CD4-positive, alpha-beta T cell (primary cell): ENCODE measurements at regions not wholly inside any gene's neighbourhood (a gene's known extent, or its start where the extent isn't known, plus 50 kb on each side); places are given as distances from the start of the nearest gene placed in this dataset.

Experiments
- ATAC-seq: fragments of 200-7000 bp; cut with Tn5 transposase; one replicate; pipeline ENCODE4 v1.10.0; 2022; ENCODE audit warnings: mild to moderate bottlenecking; ENCODE audit not compliant: poor library complexity
- CTCF ChIA-PET: fragments of 350-600 bp; sonication (Branson Sonifier 250); formaldehyde crosslinking; loops from one replicate; lab custom pipeline; 2021; ENCODE audit warnings: antibody characterized with exemption, inconsistent platforms; lab: Charles Lee
- POLR2A ChIA-PET: fragments of 350-600 bp; sonication (Branson Sonifier 250); formaldehyde crosslinking; loops from one replicate; lab custom pipeline; 2021; ENCODE audit warnings: antibody characterized with exemption, inconsistent platforms; lab: Charles Lee
- DNase-seq, 14 experiments: peaks; one replicate each; pipeline ENCODE4 v3.0.0-alpha.2; 2013 to 2020; ENCODE audit warnings: mixed read lengths in 2 of 14
- H3K27ac ChIP-seq, 2 donors: one replicate each; pipeline versions ENCODE4 v1.5.1 to v1.7.0; 2013; ENCODE audit warnings: low read length in 2 of 2, low read depth in 1 of 2, mild to moderate bottlenecking in 1 of 2
- H3K27me3 ChIP-seq, 2 experiments: 1 replicate in 1 of 2; 2 replicates in 1 of 2; pipeline versions ENCODE4 v1.6.1 to v1.7.0; 2013; ENCODE audit warnings: low read length in 2 of 2, control low read depth in 1 of 2, mild to moderate bottlenecking in 1 of 2, moderate library complexity in 1 of 2; ENCODE audit not compliant: insufficient read depth in 2 of 2, control insufficient read depth in 1 of 2
- H3K36me3 ChIP-seq: one replicate; pipeline ENCODE4 v1.6.1; 2013; ENCODE audit warnings: low read length, control low read depth; ENCODE audit not compliant: insufficient read depth
- H3K4me1 ChIP-seq: one replicate; pipeline ENCODE4 v1.6.1; 2013; ENCODE audit warnings: low read length, control low read depth; ENCODE audit not compliant: insufficient read depth
- H3K4me3 ChIP-seq: one replicate; pipeline ENCODE4 v1.5.1; 2013; ENCODE audit warnings: mild to moderate bottlenecking, low read length, moderate library complexity
- H3K9me3 ChIP-seq, 2 experiments: 1 replicate in 1 of 2; 2 replicates in 1 of 2; pipeline versions ENCODE4 v1.6.1 to v1.7.0; 2013; ENCODE audit warnings: low read length in 2 of 2, mild to moderate bottlenecking in 2 of 2, control low read depth in 1 of 2, moderate library complexity in 1 of 2; ENCODE audit not compliant: control insufficient read depth in 1 of 2, insufficient read depth in 1 of 2
- H3K27ac Mint-ChIP-seq: one replicate; pipeline ENCODE4 v1.8.0; 2020; ENCODE audit warnings: mixed read lengths
- H3K27me3 Mint-ChIP-seq: one replicate; pipeline ENCODE4 v1.8.0; 2021; ENCODE audit warnings: mixed read lengths
- H3K36me3 Mint-ChIP-seq: one replicate; pipeline ENCODE4 v1.8.0; 2021; ENCODE audit warnings: low read depth, mixed read lengths
- H3K4me1 Mint-ChIP-seq: one replicate; pipeline ENCODE4 v1.8.0; 2021; ENCODE audit warnings: low read depth, mixed read lengths
- H3K4me3 Mint-ChIP-seq: one replicate; pipeline ENCODE4 v1.8.0; 2020; ENCODE audit warnings: mild to moderate bottlenecking, mixed read lengths
- H3K9me3 Mint-ChIP-seq: one replicate; pipeline ENCODE4 v1.8.0; 2020; ENCODE audit warnings: mixed read lengths
- CTCF ChIP-seq: fragments of 200-600 bp; IDR thresholded peaks from one replicate; pipeline ENCODE4 v1.8.0; 2022; ENCODE audit warnings: antibody characterized with exemption, mild to moderate bottlenecking
- intact Hi-C, 2 experiments: fragments of 100-400 bp; cut with DNase I in 1 of 2; cut with micrococcal nuclease in 1 of 2; formaldehyde crosslinking; loops; one replicate each; pipeline versions ENCODE4 v1.15.1 to v1.9.0; 2023 to 2025; cut with DNase I, micrococcal nuclease

DNA sequence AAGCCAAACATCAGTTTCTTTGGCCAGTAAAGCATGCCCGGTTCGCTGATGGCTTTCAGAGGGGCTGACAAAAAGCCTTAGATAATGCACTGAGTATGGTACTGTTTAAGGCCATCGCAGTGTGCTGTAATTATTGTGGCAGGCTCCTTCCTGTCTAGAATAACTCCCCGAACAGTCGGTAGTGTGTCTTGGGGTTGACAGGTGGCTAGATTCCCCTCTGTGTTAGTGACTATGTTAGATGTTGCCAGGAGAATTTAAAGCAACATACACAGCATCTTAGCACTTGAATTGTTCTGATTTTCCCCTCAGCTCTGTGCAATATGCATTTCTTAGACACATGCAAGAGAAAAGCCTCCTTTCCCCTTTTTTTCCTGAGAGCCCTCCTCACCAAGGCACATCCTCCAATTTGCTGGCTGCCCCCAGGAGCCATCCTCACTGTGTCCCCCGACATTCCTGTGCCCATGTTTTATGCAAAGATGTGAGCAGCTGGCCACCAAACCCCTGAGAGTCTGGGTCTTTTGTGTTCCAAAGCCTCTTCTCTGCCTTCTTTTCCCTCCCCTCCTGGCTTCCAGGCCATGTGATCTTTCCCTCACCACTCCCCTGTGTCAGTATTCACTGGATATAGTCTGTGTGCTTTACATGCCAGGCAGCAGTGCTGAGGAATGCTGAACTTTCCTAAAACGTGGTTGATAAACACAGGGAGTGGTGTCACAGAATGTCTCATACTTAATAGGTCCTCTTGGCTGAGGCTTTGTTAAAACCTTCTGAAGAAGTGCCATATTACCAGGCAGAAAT lies 331.5 kb downstream of the HRH4 start:
- no peaks in the 10 kb centered on the region for H3K36me3 Mint-ChIP-seq
- peaks cover 16% of the 10 kb centered on the region for H3K27me3 Mint-ChIP-seq
- Histone ChIP-seq H3K4me1 (no peaks in the 10 kb centered on the region), H3K27me3 (no peaks in the 10 kb centered on the region), H3K36me3 (no peaks in the 10 kb centered on the region), H3K27ac (no peak overlapping the region), H3K9me3 (peaks cover 0 to 4% of the 10 kb centered on the region in 2 experiments), H3K4me3 (no peak overlapping the region)
- peaks cover 2% of the 10 kb centered on the region for H3K9me3 Mint-ChIP-seq
- H3K4me1 Mint-ChIP-seq = no peaks in the 10 kb centered on the region
- DNase-seq (no peak), ATAC-seq (no peak)
- POLR2A ChIA-PET = no interaction called here
- intact Hi-C loops = no loop called here
- CTCF ChIA-PET = no interaction called here
- H3K4me3 Mint-ChIP-seq = no peak overlapping the region
- no peak overlapping the region for H3K27ac Mint-ChIP-seq
- no peak for TF ChIP-seq CTCF

DNA sequence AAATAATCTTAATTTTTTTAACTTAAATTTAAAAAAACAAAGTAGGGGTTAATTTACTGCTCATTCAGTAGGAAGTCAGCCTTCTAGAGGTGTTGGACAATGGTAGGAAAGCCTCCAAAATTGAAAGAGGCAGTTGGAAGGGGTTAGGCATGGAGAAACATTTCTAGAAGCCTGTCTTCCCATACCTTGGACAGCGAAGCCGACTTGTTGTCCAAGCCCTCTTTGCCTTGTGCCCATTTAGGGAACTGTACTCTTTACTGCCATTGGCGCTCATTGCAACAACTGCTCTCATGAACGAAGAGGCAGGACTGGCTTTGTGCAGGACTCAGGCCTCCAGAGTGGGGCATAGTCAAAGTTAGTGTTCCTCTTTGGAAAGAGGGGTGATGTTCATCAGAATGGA lies 333.3 kb downstream of the HRH4 start:
- no peak overlapping the region for H3K4me3 Mint-ChIP-seq
- no peak for TF ChIP-seq CTCF
- ChIA-PET POLR2A (no interaction called here), CTCF (no interaction called here)
- Histone ChIP-seq H3K9me3 (peaks cover 0 to 4% of the 10 kb centered on the region in 2 experiments), H3K4me1 (no peaks in the 10 kb centered on the region), H3K36me3 (no peaks in the 10 kb centered on the region), H3K4me3 (no peak overlapping the region), H3K27ac (no peak overlapping the region), H3K27me3 (no peaks in the 10 kb centered on the region)
- ATAC-seq (no peak), DNase-seq (no peak)
- intact Hi-C loops = no loop called here
- H3K27ac Mint-ChIP-seq = no peak overlapping the region
- H3K27me3 Mint-ChIP-seq = peaks cover 16% of the 10 kb centered on the region
- H3K36me3 Mint-ChIP-seq = no peaks in the 10 kb centered on the region
- peaks cover 2% of the 10 kb centered on the region for H3K9me3 Mint-ChIP-seq
- no peaks in the 10 kb centered on the region for H3K4me1 Mint-ChIP-seq

- H3K27me3 Mint-ChIP-seq = peaks cover 22% of the 10 kb centered on the region
- no peak overlapping the region for H3K4me3 Mint-ChIP-seq
- Histone ChIP-seq H3K4me1 (no peaks in the 10 kb centered on the region), H3K27ac (no peak overlapping the region), H3K27me3 (no peaks in the 10 kb centered on the region), H3K36me3 (no peaks in the 10 kb centered on the region), H3K9me3 (no peaks in the 10 kb centered on the region), H3K4me3 (no peak overlapping the region)
- peaks cover under 1% of the 10 kb centered on the region for H3K9me3 Mint-ChIP-seq
- intact Hi-C loops = no loop called here
- no peaks in the 10 kb centered on the region for H3K36me3 Mint-ChIP-seq
- H3K4me1 Mint-ChIP-seq = no peaks in the 10 kb centered on the region
- ATAC-seq (no peak), DNase-seq (no peak)
- POLR2A ChIA-PET = no interaction called here
- no peak overlapping the region for H3K27ac Mint-ChIP-seq
- CTCF ChIA-PET = no interaction called here
- TF ChIP-seq CTCF = no peak
These were observed 334.7 kb downstream of the HRH4 start for GRCh38 chr18:24795129-24795528.
